Lower leg skin (tissue), 3 donors: ENCODE measurements at regions not wholly inside any gene's neighbourhood (a gene's known extent, or its start where the extent isn't known, plus 50 kb on each side); places are given as distances from the start of the nearest gene placed in this dataset.

Experiments
- POLR2A ChIP-seq, 2 donors: fragments of 450-650 bp; IDR thresholded peaks; one replicate each; pipeline ENCODE4 v1.6.1; 2016 to 2017; ENCODE audit warnings: antibody characterized with exemption in 2 of 2, mild to moderate bottlenecking in 1 of 2, moderate library complexity in 1 of 2
- TF ChIP-seq, protein P1 (sequence below), 3 donors: fragments of 450-650 bp; IDR thresholded peaks; one replicate each; pipeline ENCODE4 v1.5.1; 2016; ENCODE audit warnings: antibody characterized with exemption in 3 of 3, mild to moderate bottlenecking in 3 of 3, moderate library complexity in 2 of 3

DNA sequence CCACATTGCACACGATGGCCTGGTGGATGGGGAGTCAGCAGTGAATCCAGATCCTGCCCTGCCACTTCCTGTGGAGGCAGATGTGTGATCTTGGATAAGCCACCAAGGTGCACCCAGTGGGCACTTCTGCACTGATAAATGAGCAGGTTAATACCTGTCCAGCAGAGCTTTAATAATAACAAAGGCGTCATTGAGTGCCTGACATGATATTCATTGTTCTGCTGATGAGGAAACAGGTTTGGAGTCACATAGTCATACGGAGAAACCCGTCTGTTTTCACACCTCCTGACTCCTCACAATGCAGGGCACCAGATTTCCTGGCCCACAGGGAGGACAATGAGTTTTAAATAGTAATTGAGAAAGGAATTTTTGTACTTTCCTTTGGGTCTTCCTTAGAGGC lies 324.6 kb upstream of the CDH5 start:
- no peak for TF ChIP-seq POLR2A (IDR thresholded peaks at IDR 0.05)
- TF ChIP-seq, protein P1, sequence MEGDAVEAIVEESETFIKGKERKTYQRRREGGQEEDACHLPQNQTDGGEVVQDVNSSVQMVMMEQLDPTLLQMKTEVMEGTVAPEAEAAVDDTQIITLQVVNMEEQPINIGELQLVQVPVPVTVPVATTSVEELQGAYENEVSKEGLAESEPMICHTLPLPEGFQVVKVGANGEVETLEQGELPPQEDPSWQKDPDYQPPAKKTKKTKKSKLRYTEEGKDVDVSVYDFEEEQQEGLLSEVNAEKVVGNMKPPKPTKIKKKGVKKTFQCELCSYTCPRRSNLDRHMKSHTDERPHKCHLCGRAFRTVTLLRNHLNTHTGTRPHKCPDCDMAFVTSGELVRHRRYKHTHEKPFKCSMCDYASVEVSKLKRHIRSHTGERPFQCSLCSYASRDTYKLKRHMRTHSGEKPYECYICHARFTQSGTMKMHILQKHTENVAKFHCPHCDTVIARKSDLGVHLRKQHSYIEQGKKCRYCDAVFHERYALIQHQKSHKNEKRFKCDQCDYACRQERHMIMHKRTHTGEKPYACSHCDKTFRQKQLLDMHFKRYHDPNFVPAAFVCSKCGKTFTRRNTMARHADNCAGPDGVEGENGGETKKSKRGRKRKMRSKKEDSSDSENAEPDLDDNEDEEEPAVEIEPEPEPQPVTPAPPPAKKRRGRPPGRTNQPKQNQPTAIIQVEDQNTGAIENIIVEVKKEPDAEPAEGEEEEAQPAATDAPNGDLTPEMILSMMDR (IDR thresholded peaks at IDR 0.05) = no peak
